H1 (cell line): ENCODE measurements at regions not wholly inside any gene's neighbourhood (a gene's known extent, or its start where the extent isn't known, plus 50 kb on each side); places are given as distances from the start of the nearest gene placed in this dataset.

Source experiments
- ASH2L ChIP-seq: fragments of 200-600, 300-600 bp; sonication (generic); IDR thresholded peaks from one replicate; pipeline ENCODE4 v1.7.1; 2017; ENCODE audit warnings: low read length
- ATF3 ChIP-seq: IDR thresholded peaks from 2 replicates; pipeline ENCODE4 v1.6.1; 2011; ENCODE audit warnings: low read depth, mild to moderate bottlenecking, low read length; ENCODE audit not compliant: insufficient read depth
- CBX8 ChIP-seq: fragments of 300-800, 300-1000 bp; sonication (generic); IDR thresholded peaks from 2 replicates; pipeline ENCODE4 v1.7.1; 2016; ENCODE audit warnings: low read depth, low read length, borderline replicate concordance
- CHD7 ChIP-seq: fragments of 300-600 bp; sonication (generic); IDR thresholded peaks from 2 replicates; pipeline ENCODE4 v1.7.1; 2012; ENCODE audit warnings: low read length, moderate library complexity, mild to moderate bottlenecking, inconsistent platforms; ENCODE audit not compliant: insufficient replicate concordance
- CTBP2 ChIP-seq: IDR thresholded peaks from 2 replicates; pipeline ENCODE4 v1.7.0; 2011; ENCODE audit warnings: borderline replicate concordance, mild to moderate bottlenecking, moderate library complexity, mixed read lengths, low read length; ENCODE audit not compliant: insufficient read depth, insufficient read length
- KDM5A ChIP-seq: fragments of 200-600 bp; IDR thresholded peaks from 2 replicates; pipeline ENCODE4 v1.7.1; 2012; ENCODE audit warnings: mild to moderate bottlenecking, low read length, inconsistent platforms, mixed read lengths
- MAFK ChIP-seq: IDR thresholded peaks from 2 replicates; pipeline ENCODE4 v1.6.1; 2012; ENCODE audit warnings: low read depth, mild to moderate bottlenecking, improper control_type of control experiment, low read length
- NANOG ChIP-seq: IDR thresholded peaks from 2 replicates; pipeline ENCODE4 v1.6.1; 2011; ENCODE audit warnings: low read length, low read depth, mild to moderate bottlenecking, inconsistent platforms; ENCODE audit not compliant: insufficient read depth, poor library complexity, severe bottlenecking
- TEAD4 ChIP-seq: IDR thresholded peaks from 2 replicates; pipeline ENCODE4 v1.6.1; 2012; ENCODE audit warnings: low read depth, low read length, inconsistent platforms, mixed read lengths

GRCh38 chr3:43876648-43877047 lies 185.9 kb downstream of the ABHD5 start (continued):
- TF ChIP-seq CHD7 = no peak
- TF ChIP-seq NANOG = no peak
- no peak for TF ChIP-seq MAFK
- no peak for TF ChIP-seq KDM5A
- TF ChIP-seq ATF3 = no peak
- TF ChIP-seq CBX8 = no peak
- no peak for TF ChIP-seq TEAD4
- no peak for TF ChIP-seq CTBP2
- TF ChIP-seq ASH2L = no peak
